Neural progenitor cell (in vitro differentiated cells): ENCODE measurements at regions not wholly inside any gene's neighbourhood (a gene's known extent, or its start where the extent isn't known, plus 50 kb on each side); places are given as distances from the start of the nearest gene placed in this dataset. TPM values are rescaled to one million over a fixed set of nuclear protein-coding genes. Genes with fewer than 3 reads are reported as not detected.

ENCODE experiments used
- small RNA-seq: library from RNA; depleted of rRNA; stranded (forward); fragments of <200 nt; gene quantifications from one replicate; pipeline ENCODE3, GENCODE V24; 2015

Small RNA genes in the stretch of these regions (small RNA-seq; reads per million reads assigned to genes)
- gene AC107626.1 = not detected
